Ishikawa (cell line): ENCODE measurements at regions not wholly inside any gene's neighbourhood (a gene's known extent, or its start where the extent isn't known, plus 50 kb on each side); places are given as distances from the start of the nearest gene placed in this dataset.

ENCODE experiments used
- CEBPB ChIP-seq: IDR thresholded peaks from 2 replicates; pipeline ENCODE4 v1.6.1; 2012
- CREB1 ChIP-seq: IDR thresholded peaks from 2 replicates; pipeline ENCODE4 v1.6.1; 2012; ENCODE audit warnings: low read depth
- EGR1 ChIP-seq: IDR thresholded peaks from 2 replicates; pipeline ENCODE4 v1.6.1; 2012
- EP300 ChIP-seq: IDR thresholded peaks from 2 replicates; pipeline ENCODE4 v1.6.1; 2012; ENCODE audit warnings: borderline replicate concordance
- FOXM1 ChIP-seq: IDR thresholded peaks from 2 replicates; pipeline ENCODE4 v1.6.1; 2012; ENCODE audit warnings: low read depth, borderline replicate concordance
- NFIC ChIP-seq: IDR thresholded peaks from 2 replicates; pipeline ENCODE4 v1.6.1; 2012
- RAD21 ChIP-seq: IDR thresholded peaks from 2 replicates; pipeline ENCODE4 v1.6.1; 2012; ENCODE audit warnings: low read depth
- TAF1 ChIP-seq: IDR thresholded peaks from 2 replicates; pipeline ENCODE4 v1.6.1; 2012; ENCODE audit warnings: low read depth, mild to moderate bottlenecking
- TCF12 ChIP-seq: IDR thresholded peaks from 2 replicates; pipeline ENCODE4 v1.6.1; 2012; ENCODE audit warnings: low read depth
- TEAD4 ChIP-seq: IDR thresholded peaks from 2 replicates; pipeline ENCODE4 v1.6.1; 2012
- YY1 ChIP-seq: IDR thresholded peaks from 2 replicates; pipeline ENCODE4 v1.6.1; 2012; ENCODE audit warnings: low read depth
- ZBTB7A ChIP-seq: IDR thresholded peaks from 2 replicates; pipeline ENCODE4 v1.6.1; 2012; ENCODE audit warnings: low read depth
- TF ChIP-seq, protein P1 (sequence below): IDR thresholded peaks from 2 replicates; pipeline ENCODE4 v1.6.1; 2012
- TF ChIP-seq, protein P2 (sequence below): IDR thresholded peaks from 2 replicates; pipeline ENCODE4 v1.6.1; 2012
- TF ChIP-seq, protein P3 (sequence below): IDR thresholded peaks from 2 replicates; pipeline ENCODE4 v1.6.1; 2012; ENCODE audit warnings: low read depth, mild to moderate bottlenecking

DNA sequence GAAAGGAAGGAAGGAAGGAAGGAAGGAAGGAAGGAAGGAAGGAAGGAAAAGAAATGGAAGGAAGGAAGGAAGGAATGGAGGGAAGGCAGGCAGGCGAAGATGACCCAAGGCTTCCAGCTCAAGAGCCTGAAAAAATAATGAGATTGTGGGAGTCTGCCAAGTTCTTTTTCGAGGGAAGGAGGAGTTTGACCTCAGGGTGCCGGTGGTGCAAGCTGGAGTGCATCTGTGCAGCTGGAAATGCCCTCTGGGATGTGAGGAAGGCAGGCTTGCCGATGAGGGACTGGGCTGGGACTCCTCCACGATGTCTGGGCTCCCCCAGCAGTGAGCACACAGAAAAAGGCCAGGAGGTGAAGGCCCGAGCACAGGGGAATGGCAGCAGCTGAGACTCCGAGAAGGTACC, 154.9 kb upstream of the DAPK1 start:
- no peak for TF ChIP-seq TEAD4
- TF ChIP-seq EGR1, result no peak
- TF ChIP-seq RAD21, result no peak
- TF ChIP-seq, protein P1, sequence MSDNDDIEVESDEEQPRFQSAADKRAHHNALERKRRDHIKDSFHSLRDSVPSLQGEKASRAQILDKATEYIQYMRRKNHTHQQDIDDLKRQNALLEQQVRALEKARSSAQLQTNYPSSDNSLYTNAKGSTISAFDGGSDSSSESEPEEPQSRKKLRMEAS, result no peak
- no peak for TF ChIP-seq EP300
- TF ChIP-seq CREB1, result no peak
- TF ChIP-seq NFIC, result no peak
- TF ChIP-seq, protein P2, sequence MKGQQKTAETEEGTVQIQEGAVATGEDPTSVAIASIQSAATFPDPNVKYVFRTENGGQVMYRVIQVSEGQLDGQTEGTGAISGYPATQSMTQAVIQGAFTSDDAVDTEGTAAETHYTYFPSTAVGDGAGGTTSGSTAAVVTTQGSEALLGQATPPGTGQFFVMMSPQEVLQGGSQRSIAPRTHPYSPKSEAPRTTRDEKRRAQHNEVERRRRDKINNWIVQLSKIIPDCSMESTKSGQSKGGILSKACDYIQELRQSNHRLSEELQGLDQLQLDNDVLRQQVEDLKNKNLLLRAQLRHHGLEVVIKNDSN, result no peak
- TF ChIP-seq, protein P3, sequence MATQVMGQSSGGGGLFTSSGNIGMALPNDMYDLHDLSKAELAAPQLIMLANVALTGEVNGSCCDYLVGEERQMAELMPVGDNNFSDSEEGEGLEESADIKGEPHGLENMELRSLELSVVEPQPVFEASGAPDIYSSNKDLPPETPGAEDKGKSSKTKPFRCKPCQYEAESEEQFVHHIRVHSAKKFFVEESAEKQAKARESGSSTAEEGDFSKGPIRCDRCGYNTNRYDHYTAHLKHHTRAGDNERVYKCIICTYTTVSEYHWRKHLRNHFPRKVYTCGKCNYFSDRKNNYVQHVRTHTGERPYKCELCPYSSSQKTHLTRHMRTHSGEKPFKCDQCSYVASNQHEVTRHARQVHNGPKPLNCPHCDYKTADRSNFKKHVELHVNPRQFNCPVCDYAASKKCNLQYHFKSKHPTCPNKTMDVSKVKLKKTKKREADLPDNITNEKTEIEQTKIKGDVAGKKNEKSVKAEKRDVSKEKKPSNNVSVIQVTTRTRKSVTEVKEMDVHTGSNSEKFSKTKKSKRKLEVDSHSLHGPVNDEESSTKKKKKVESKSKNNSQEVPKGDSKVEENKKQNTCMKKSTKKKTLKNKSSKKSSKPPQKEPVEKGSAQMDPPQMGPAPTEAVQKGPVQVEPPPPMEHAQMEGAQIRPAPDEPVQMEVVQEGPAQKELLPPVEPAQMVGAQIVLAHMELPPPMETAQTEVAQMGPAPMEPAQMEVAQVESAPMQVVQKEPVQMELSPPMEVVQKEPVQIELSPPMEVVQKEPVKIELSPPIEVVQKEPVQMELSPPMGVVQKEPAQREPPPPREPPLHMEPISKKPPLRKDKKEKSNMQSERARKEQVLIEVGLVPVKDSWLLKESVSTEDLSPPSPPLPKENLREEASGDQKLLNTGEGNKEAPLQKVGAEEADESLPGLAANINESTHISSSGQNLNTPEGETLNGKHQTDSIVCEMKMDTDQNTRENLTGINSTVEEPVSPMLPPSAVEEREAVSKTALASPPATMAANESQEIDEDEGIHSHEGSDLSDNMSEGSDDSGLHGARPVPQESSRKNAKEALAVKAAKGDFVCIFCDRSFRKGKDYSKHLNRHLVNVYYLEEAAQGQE, result no peak
- TF ChIP-seq CEBPB, result no peak
- TF ChIP-seq TCF12, result no peak
- no peak for TF ChIP-seq YY1
- TF ChIP-seq ZBTB7A, result no peak
- no peak for TF ChIP-seq FOXM1
- no peak for TF ChIP-seq TAF1

- TF ChIP-seq FOXM1 (no peak), ZBTB7A (no peak), TCF12 (no peak)
- TF ChIP-seq, protein P1, result no peak
- TF ChIP-seq, protein P3, result no peak
These were observed 153.7 kb upstream of the DAPK1 start for GRCh38 chr9:87343816-87344430.

GRCh38 chr9:87346061-87346665, 151.5 kb upstream of the DAPK1 start:
- TF ChIP-seq YY1, result no peak

DNA sequence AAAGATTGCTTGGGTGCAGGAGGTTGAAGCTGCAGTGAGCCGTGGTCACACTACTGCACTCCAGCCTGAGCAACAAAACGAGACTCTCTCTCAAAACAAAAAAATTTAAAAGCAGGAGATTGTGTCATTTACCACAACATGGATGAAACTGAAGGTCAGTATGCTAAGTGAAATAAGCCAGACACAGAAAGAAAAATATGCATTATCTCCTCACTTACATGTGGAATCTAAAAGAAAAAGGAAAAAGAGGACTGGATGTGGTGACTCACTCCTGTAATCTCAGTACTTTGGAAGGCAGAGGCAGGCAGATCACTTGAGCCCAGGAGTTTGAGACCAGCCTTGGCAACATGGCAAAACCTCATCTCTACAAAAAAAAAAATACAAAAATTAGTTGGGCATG, 146.8 kb upstream of the DAPK1 start:
- TF ChIP-seq CREB1, result no peak
- no peak for TF ChIP-seq EP300
- no peak for TF ChIP-seq EGR1
- TF ChIP-seq TEAD4, result no peak
- TF ChIP-seq, protein P1, result no peak
- TF ChIP-seq YY1, result no peak
- TF ChIP-seq, protein P2, result no peak
- no peak for TF ChIP-seq ZBTB7A
- TF ChIP-seq RAD21, result no peak
- no peak for TF ChIP-seq NFIC
- TF ChIP-seq, protein P3, result no peak

DNA sequence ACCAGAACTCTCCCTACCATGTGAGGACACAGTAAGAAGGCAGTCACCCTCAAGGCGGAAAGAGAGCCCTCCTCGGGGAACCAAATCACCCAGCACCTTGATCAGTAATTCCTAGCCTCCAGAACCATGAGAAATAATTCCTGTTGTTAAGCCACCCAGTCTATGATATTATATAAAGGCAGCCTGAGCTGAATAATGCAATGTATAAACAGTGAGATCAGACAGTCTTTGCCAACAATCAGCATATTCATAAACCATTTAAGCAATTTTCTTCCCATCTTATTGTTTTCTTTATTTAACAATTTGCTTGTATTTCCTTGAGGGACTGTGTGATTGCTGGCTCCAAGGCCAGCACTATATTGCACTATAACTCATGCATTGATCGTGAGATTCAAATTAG, 144.4 kb upstream of the DAPK1 start:
- TF ChIP-seq TEAD4 (no peak), EGR1 (no peak), CREB1 (no peak), CEBPB (no peak)
- TF ChIP-seq, protein P1, result no peak
